Panc1 (cell line): ENCODE measurements at regions not wholly inside any gene's neighbourhood (a gene's known extent, or its start where the extent isn't known, plus 50 kb on each side); places are given as distances from the start of the nearest gene placed in this dataset.
A peak's percentile ranks its signal among the peaks of the same experiment; 100 is the strongest.

Experiments
- ATAC-seq: fragments of 200-7000 bp; cut with Tn5 transposase; 2 replicates; pipeline ENCODE4 v1.9.1; 2020; ENCODE audit warnings: mild to moderate bottlenecking, moderate library complexity
- BruUV-seq: library from RNA; stranded (reverse); fragments of 400-500 nt; replicated peaks from 2 replicates; lab custom pipeline; 2021; lab: Mats Ljungman, UMichigan
- CTCF ChIA-PET: fragments of 300-600 bp; sonication (Branson Sonifier 250); formaldehyde crosslinking; loops from one replicate; lab custom pipeline; 2022; ENCODE audit warnings: antibody characterized with exemption; lab: Charles Lee
- POLR2A ChIA-PET: fragments of 300-600 bp; sonication (Branson Sonifier 250); formaldehyde crosslinking; loops from one replicate; lab custom pipeline; 2022; ENCODE audit warnings: antibody characterized with exemption; lab: Charles Lee
- DNase-seq: peaks from one replicate; pipeline ENCODE4 v3.0.0-alpha.2; 2010; ENCODE audit warnings: low read depth, low spot score
- H3K27ac ChIP-seq: 2 replicates; pipeline ENCODE4 v1.5.1; 2011; ENCODE audit warnings: mild to moderate bottlenecking, low read length, inconsistent platforms
- H3K27me3 ChIP-seq: fragments of 200-500 bp; sonication (Bioruptor generic); 2 replicates; pipeline ENCODE4 v1.6.0; 2014; ENCODE audit warnings: low read length, inconsistent platforms; ENCODE audit not compliant: control insufficient read depth, insufficient read depth
- H3K36me3 ChIP-seq: fragments of 200-500 bp; sonication (Bioruptor generic); 2 replicates; pipeline ENCODE4 v1.5.1; 2014; ENCODE audit warnings: inconsistent platforms, mild to moderate bottlenecking, low read length, moderate library complexity; ENCODE audit not compliant: control insufficient read depth, insufficient read depth
- H3K4me1 ChIP-seq: 2 replicates; pipeline ENCODE4 v1.5.1; 2011; ENCODE audit warnings: inconsistent platforms, mild to moderate bottlenecking, low read length, moderate library complexity; ENCODE audit not compliant: control insufficient read depth, insufficient read depth
- H3K4me3 ChIP-seq, 2 experiments: 2 replicates each; pipeline ENCODE4 v1.5.1; 2011 to 2012; ENCODE audit warnings: low read depth in 2 of 2, low read length in 2 of 2, mild to moderate bottlenecking in 2 of 2, inconsistent platforms in 1 of 2, moderate library complexity in 1 of 2
- H3K9me3 ChIP-seq: fragments of 200-500 bp; sonication (Bioruptor generic); 2 replicates; pipeline ENCODE4 v1.5.1; 2014; ENCODE audit warnings: low read depth, mild to moderate bottlenecking, inconsistent platforms, low read length, moderate library complexity; ENCODE audit not compliant: control insufficient read depth, insufficient read depth
- CTCF ChIP-seq: fragments of 450-650 bp; IDR thresholded peaks from 2 replicates; pipeline ENCODE4 v1.5.1; 2017; ENCODE audit warnings: mild to moderate bottlenecking
- POLR2AphosphoS5 ChIP-seq: IDR thresholded peaks from 2 replicates; pipeline ENCODE4 v1.6.1; 2012; ENCODE audit warnings: mild to moderate bottlenecking, low read depth, low read length, moderate library complexity
- REST ChIP-seq, 2 experiments: IDR thresholded peaks; 2 replicates each; pipeline ENCODE4 v1.6.1; 2011 to 2012; ENCODE audit warnings: low read depth in 2 of 2, control low read depth in 1 of 2, low read length in 1 of 2, mild to moderate bottlenecking in 1 of 2, moderate library complexity in 1 of 2; ENCODE audit not compliant: insufficient read depth in 1 of 2
- SIN3A ChIP-seq: IDR thresholded peaks from 2 replicates; pipeline ENCODE4 v1.6.1; 2012; ENCODE audit warnings: low read depth, mild to moderate bottlenecking, low read length, moderate library complexity, borderline replicate concordance; ENCODE audit not compliant: insufficient read depth
- TCF7L2 ChIP-seq: IDR thresholded peaks from 2 replicates; pipeline ENCODE4 v1.6.1; 2011; ENCODE audit warnings: mild to moderate bottlenecking, low read depth, low read length, inconsistent platforms
- in situ Hi-C: cut with HindIII; loops from 2 replicates; pipeline ENCODE4 v1.10.0; 2016; ENCODE audit warnings: low sequenced_read_pairs, low pct_unique_long_range_greater_than_20kb
- intact Hi-C: fragments of 100-400 bp; cut with micrococcal nuclease; formaldehyde crosslinking; loops from one replicate; pipeline ENCODE4 v1.10.0; 2022; ENCODE audit not compliant: unreplicated experiment

DNA sequence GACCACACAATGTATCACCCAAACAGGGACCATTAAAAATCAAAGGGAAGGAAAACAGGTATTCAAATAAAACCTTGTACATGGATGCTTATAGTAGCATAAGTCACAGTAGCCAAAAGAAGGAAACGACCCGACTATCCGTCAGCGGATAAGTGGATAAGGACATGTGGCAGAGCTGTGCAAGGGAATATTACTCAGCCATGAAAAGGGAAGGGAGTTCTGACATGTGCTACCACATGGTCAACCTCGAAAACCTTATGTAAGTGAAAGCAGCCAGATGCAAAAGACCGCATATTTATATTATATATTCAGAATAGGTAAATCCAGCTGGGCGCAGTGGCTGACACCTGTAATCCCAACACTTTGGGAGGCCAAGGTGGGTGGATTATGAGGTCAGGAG is 193.3 kb downstream of the NPHP4 start:
- no peak for DNase-seq
- H3K4me1 ChIP-seq, result no peaks in the 10 kb centered on the region
- no peaks in the 10 kb centered on the region for H3K36me3 ChIP-seq
- POLR2A ChIA-PET, result no interaction called here
- CTCF ChIA-PET, result no interaction called here
- in situ Hi-C loops, result no loop called here
- H3K27ac ChIP-seq, result no peak overlapping the region
- no TSS peak for BruUV-seq
- no peaks in the 10 kb centered on the region for H3K9me3 ChIP-seq
- TF ChIP-seq REST (IDR thresholded peaks at IDR 0.05; ENCODE audit: insufficient read depth in 1 of 2, low read depth in 2 of 2, low read length in 1 of 2), result no peak
- TF ChIP-seq TCF7L2, result no peak
- no peak for TF ChIP-seq SIN3A
- TF ChIP-seq CTCF, result no peak
- TF ChIP-seq POLR2AphosphoS5, result no peak
- ATAC-seq, result no peak
- intact Hi-C loops, result no loop called here
- H3K4me3 ChIP-seq, result no peak overlapping the region
- no peaks in the 10 kb centered on the region; the same call in 1 of the 2 replicates for H3K27me3 ChIP-seq

- no peak for TF ChIP-seq SIN3A
- no peak for TF ChIP-seq POLR2AphosphoS5
- TF ChIP-seq REST (IDR thresholded peaks at IDR 0.05; ENCODE audit: insufficient read depth in 1 of 2, low read depth in 2 of 2, low read length in 1 of 2), result no peak
- no peak for TF ChIP-seq TCF7L2
- TF ChIP-seq CTCF, result no peak
- BruUV-seq, result no TSS peak
- Histone ChIP-seq H3K27ac (no peak overlapping the region), H3K27me3 (no peaks in the 10 kb centered on the region; the same call in 1 of the 2 replicates), H3K4me1 (no peaks in the 10 kb centered on the region), H3K4me3 (no peak overlapping the region), H3K9me3 (no peaks in the 10 kb centered on the region), H3K36me3 (no peaks in the 10 kb centered on the region)
- ATAC-seq (peak; percentile 52; the same call in 1 of the 2 replicates), DNase-seq (no peak)
- intact Hi-C loops (no loop called here), in situ Hi-C loops (no loop called here)
- ChIA-PET POLR2A (no interaction called here), CTCF (no interaction called here)
These were observed 194.0 kb downstream of the NPHP4 start for GRCh38 chr1:5798151-5798730.
